ENCODE measurements at regions not wholly inside any gene's neighbourhood (a gene's known extent, or its start where the extent isn't known, plus 50 kb on each side); places are given as distances from the start of the nearest gene placed in this dataset.

GRCh38 chr1:116825720-116826438, 71.6 kb downstream of the CD2 start:
- Histone ChIP-seq H3K4me1 (ENCODE audit: control insufficient read depth, insufficient read depth, low read length) (peaks cover 23% of the 10 kb centered on the region), H3K27ac (ENCODE audit: control insufficient read depth, insufficient read depth) (no peak overlapping the region), H3K36me3 (ENCODE audit: control insufficient read depth in 2 of 2, insufficient read depth in 2 of 2, low read length in 1 of 2) (no peaks in the 10 kb centered on the region), H3K4me2 (ENCODE audit: control insufficient read depth, insufficient read depth) (no peak overlapping the region), H3K27me3 (replicated peaks in 1 of 2; ENCODE audit: control insufficient read depth in 2 of 2, insufficient read depth in 2 of 2, low read length in 1 of 2) (no peaks in the 10 kb centered on the region; a peak in 1 of 4 replicates), H4K20me1 (ENCODE audit: control insufficient read depth, insufficient read depth) (no peaks in the 10 kb centered on the region), H3K9me3 (replicated peaks; ENCODE audit: control insufficient read depth, insufficient read depth, low read length) (no peaks in the 10 kb centered on the region; the same call in 1 of the 3 replicates), H2AFZ (ENCODE audit: control insufficient read depth, low read depth, low read length) (no peak overlapping the region), H3K79me2 (ENCODE audit: control insufficient read depth, insufficient read depth, low read length) (no peaks in the 10 kb centered on the region), H3K9ac (ENCODE audit: control insufficient read depth, insufficient read depth, low read length) (no peak overlapping the region), H3K4me3 (no peak overlapping the region)
- in situ Hi-C loops (cut with MboI) (no loop called here), intact Hi-C loops (cut with micrococcal nuclease; ENCODE audit: unreplicated experiment) (loop anchor here (2.0 to 5.0 kb wide), 4 partner anchors 87 to 269 kb away; partner anchors contain the start of genes CD101 and TTF2)
- ATAC-seq (peak; percentile 6), DNase-seq (ENCODE audit: low read depth, low spot score) (no peak), FAIRE-seq (no peak)
- ChIA-PET POLR2A (interaction anchor here (0.9 to 3.8 kb wide), 12 partner anchors 9 to 321 kb away, joined by 3 to 19 read pairs (median 6); partner anchors contain the start of gene TTF2), RAD21 (ENCODE audit: unreplicated experiment) (interaction anchor here (0.7 to 6.1 kb wide), 21 partner anchors 8 to 234 kb away, joined by 3 to 96 read pairs (median 10); partner anchors contain the start of gene TTF2), CTCF (interaction anchor here (0.8 to 6.5 kb wide), 16 partner anchors 8 to 231 kb away, joined by 3 to 68 read pairs (median 6); no protein-coding TSS in a partner anchor), SMC1A (ENCODE audit: uncharacterized antibody, unreplicated experiment) (interaction anchor here (0.7 to 5.7 kb wide), 25 partner anchors 8 to 226 kb away, joined by 3 to 80 read pairs (median 8); no protein-coding TSS in a partner anchor)
- TF ChIP-seq BACH1 (IDR thresholded peaks at IDR 0.05; ENCODE audit: borderline replicate concordance), result 0 out of 2 replicates have a peak, but pooled peaks have one; percentile 5
- TF ChIP-seq GABPA (IDR thresholded peaks at IDR 0.05; ENCODE audit: low read depth), result no peak
- peak; percentile 99 for TF ChIP-seq HDGF (IDR thresholded peaks at IDR 0.05)
- TF ChIP-seq LARP7 (IDR thresholded peaks at IDR 0.05), result 0 out of 2 replicates have a peak, but pooled peaks have one; percentile 35
- 0 out of 2 replicates have a peak, but pooled peaks have one; percentile 63 for TF ChIP-seq MLLT1 (IDR thresholded peaks at IDR 0.05)
- peak; percentile 58; the same call in 1 of the 2 replicates for TF ChIP-seq ZNF687 (IDR thresholded peaks at IDR 0.05)
- TF ChIP-seq TAF1 (IDR thresholded peaks at IDR 0.05; ENCODE audit: borderline replicate concordance, low read depth, low read length), result no peak
- WGBS (ENCODE audit: insufficient coverage, insufficient replicate concordance, low lambda C conversion rate, missing lambda C conversion rate), result 74% methylated on average over 10 of the region's 10 CpGs
- BruUV-seq (replicated peaks), result no TSS peak

All from GM12878 (cell line).